ENCODE measurements at regions not wholly inside any gene's neighbourhood (a gene's known extent, or its start where the extent isn't known, plus 50 kb on each side); places are given as distances from the start of the nearest gene placed in this dataset.

- TF ChIP-seq POLR2AphosphoS5 (IDR thresholded peaks at IDR 0.05) (no peak), EP300 (IDR thresholded peaks at IDR 0.05) (no peak), CTCF (IDR thresholded peaks at IDR 0.05) (no peak), POLR2A (IDR thresholded peaks at IDR 0.05; ENCODE audit: low read depth) (no peak)
- Histone ChIP-seq H3K36me3 (no peaks in the 10 kb centered on the region), H3K9me3 (no peaks in the 10 kb centered on the region), H3K27ac (replicated peaks in 1 of 4) (no peak overlapping the region), H3K4me3 (no peak overlapping the region), H3K4me1 (peaks cover 0 to 24% (median 5%) of the 10 kb centered on the region in 4 donors), H3K27me3 (no peaks in the 10 kb centered on the region)
- intact Hi-C loops (cut with DNase I): no loop called here
- no peak for DNase-seq (ENCODE audit: extremely low spot score)
- WGBS: 65% methylated on average over 1 of the region's 1 CpG
These were observed 111.7 kb upstream of the SETBP1 start for GRCh38 chr18:44568986-44569385.

GRCh38 chr18:44569391-44570055, 111.2 kb upstream of the SETBP1 start:
- TF ChIP-seq EP300 (IDR thresholded peaks at IDR 0.05) (no peak), POLR2AphosphoS5 (IDR thresholded peaks at IDR 0.05) (no peak), CTCF (IDR thresholded peaks at IDR 0.05) (no peak), POLR2A (IDR thresholded peaks at IDR 0.05; ENCODE audit: low read depth) (no peak)
- Histone ChIP-seq H3K36me3 (no peaks in the 10 kb centered on the region), H3K4me3 (no peak overlapping the region), H3K9me3 (no peaks in the 10 kb centered on the region), H3K27ac (replicated peaks in 1 of 4) (no peak overlapping the region), H3K27me3 (no peaks in the 10 kb centered on the region), H3K4me1 (peaks cover 0 to 22% (median 5%) of the 10 kb centered on the region in 4 donors)
- intact Hi-C loops (cut with DNase I): no loop called here
- WGBS: 89% methylated on average over 1 of the region's 1 CpG
- DNase-seq (ENCODE audit: extremely low spot score): no peak

- intact Hi-C loops (cut with DNase I): no loop called here
- TF ChIP-seq CTCF (IDR thresholded peaks at IDR 0.05): peak in 1 of 3 experiments; percentile 44
- TF ChIP-seq EP300 (IDR thresholded peaks at IDR 0.05): no peak
- 86% methylated on average over 9 of the region's 9 CpGs for whole genome bisulfite sequencing
- H3K4me3 ChIP-seq: no peak overlapping the region
- H3K27ac ChIP-seq (replicated peaks in 1 of 4): peak overlapping the region in 2 of 4 donors; percentile 32 to 46
- DNase-seq (ENCODE audit: extremely low spot score): no peak
- H3K4me1 ChIP-seq: peaks cover 0 to 17% (median 13%) of the 10 kb centered on the region in 4 donors
- H3K27me3 ChIP-seq: no peaks in the 10 kb centered on the region
- no peaks in the 10 kb centered on the region for H3K36me3 ChIP-seq
- no peaks in the 10 kb centered on the region for H3K9me3 ChIP-seq
These were observed 101.5 kb upstream of the SETBP1 start for GRCh38 chr18:44579028-44579702.

GRCh38 chr18:44579745-44580144, 100.9 kb upstream of the SETBP1 start:
- Histone ChIP-seq H3K36me3 (no peaks in the 10 kb centered on the region), H3K27ac (replicated peaks in 1 of 4) (peak overlapping the region in 3 of 4 donors; percentile 0 to 46 (median 32)), H3K4me3 (no peak overlapping the region), H3K4me1 (peaks cover 0 to 17% (median 13%) of the 10 kb centered on the region in 4 donors), H3K9me3 (no peaks in the 10 kb centered on the region), H3K27me3 (no peaks in the 10 kb centered on the region)
- intact Hi-C loops (cut with DNase I): no loop called here
- DNase-seq (ENCODE audit: extremely low spot score): no peak
- no peak for TF ChIP-seq CTCF (IDR thresholded peaks at IDR 0.05)
- TF ChIP-seq POLR2A (IDR thresholded peaks at IDR 0.05; ENCODE audit: low read depth): no peak
- no peak for TF ChIP-seq EP300 (IDR thresholded peaks at IDR 0.05)
- no peak for TF ChIP-seq POLR2AphosphoS5 (IDR thresholded peaks at IDR 0.05)
- 68% methylated on average over 7 of the region's 7 CpGs for WGBS
